Neural cell (in vitro differentiated cells): ENCODE measurements at regions not wholly inside any gene's neighbourhood (a gene's known extent, or its start where the extent isn't known, plus 50 kb on each side); places are given as distances from the start of the nearest gene placed in this dataset.

ENCODE experiments used
- H2AFZ ChIP-seq: fragments of 200-600, 300-800 bp; sonication (generic), shearing (Covaris generic); 2 replicates; pipeline ENCODE4 v1.6.0; 2014; ENCODE audit warnings: low read depth, mild to moderate bottlenecking, antibody characterized with exemption, low read length, moderate library complexity
- H3F3A ChIP-seq: fragments of 200-600 bp; shearing (Covaris generic); 2 replicates; pipeline ENCODE4 v1.6.1; 2016; ENCODE audit warnings: mild to moderate bottlenecking, moderate library complexity, mixed read lengths, antibody characterized with exemption, low read length; ENCODE audit not compliant: insufficient read depth, poor library complexity, severe bottlenecking
- H3K27ac ChIP-seq: fragments of 200-600, 300-800 bp; sonication (generic), shearing (Covaris generic); 2 replicates; pipeline ENCODE4 v1.5.1; 2014; ENCODE audit warnings: mild to moderate bottlenecking, low read length, moderate library complexity
- H3K27me3 ChIP-seq: fragments of 300-800, 200-600 bp; sonication (generic), shearing (Covaris generic); 2 replicates; pipeline ENCODE4 v1.6.0; 2014; ENCODE audit warnings: mild to moderate bottlenecking, low read depth, low read length, moderate library complexity; ENCODE audit not compliant: insufficient read depth
- H3K36me3 ChIP-seq: fragments of 300-800, 200-600 bp; sonication (generic), shearing (Covaris generic); 2 replicates; pipeline ENCODE4 v1.5.1; 2014; ENCODE audit warnings: mild to moderate bottlenecking, antibody characterized with exemption, low read length, moderate library complexity; ENCODE audit not compliant: insufficient read depth
- H3K4me2 ChIP-seq: fragments of 300-800, 200-600 bp; sonication (generic), shearing (Covaris generic); 2 replicates; pipeline ENCODE4 v1.6.0; 2014; ENCODE audit warnings: mild to moderate bottlenecking, low read length
- H3K4me3 ChIP-seq: fragments of 300-800, 200-600 bp; sonication (generic), shearing (Covaris generic); 2 replicates; pipeline ENCODE4 v1.5.1; 2014; ENCODE audit warnings: mild to moderate bottlenecking, low read length, moderate library complexity
- H3K79me2 ChIP-seq: fragments of 200-600 bp; shearing (Covaris generic); replicated peaks from 2 replicates; pipeline ENCODE4 v1.6.0; 2014; ENCODE audit warnings: mild to moderate bottlenecking, low read length, moderate library complexity; ENCODE audit not compliant: insufficient read depth
- H3K9ac ChIP-seq: fragments of 300-800, 200-600 bp; sonication (generic), shearing (Covaris generic); 2 replicates; pipeline ENCODE4 v1.6.1; 2016; ENCODE audit warnings: mild to moderate bottlenecking, low read length, mixed read lengths
- H3K9me2 ChIP-seq: fragments of 200-600 bp; shearing (Covaris generic); 2 replicates; pipeline ENCODE4 v1.6.1; 2016; ENCODE audit warnings: mild to moderate bottlenecking, low read length, mixed read lengths; ENCODE audit not compliant: insufficient read depth
- H3K9me3 ChIP-seq: fragments of 200-600, 300-800 bp; sonication (generic), shearing (Covaris generic); 2 replicates; pipeline ENCODE4 v1.6.1; 2016; ENCODE audit warnings: mild to moderate bottlenecking, mixed run types, low read length, moderate library complexity, mixed read lengths
- H4K20me1 ChIP-seq: fragments of 200-600 bp; shearing (Covaris generic); 2 replicates; pipeline ENCODE4 v1.6.1; 2016; ENCODE audit warnings: mild to moderate bottlenecking, mixed run types; ENCODE audit not compliant: insufficient read depth
- EP300 ChIP-seq: fragments of 450-650 bp; conservative IDR thresholded peaks from 2 replicates; pipeline ENCODE4 v1.6.1; 2014; ENCODE audit warnings: antibody characterized with exemption, mild to moderate bottlenecking, moderate library complexity; ENCODE audit not compliant: poor library complexity, severe bottlenecking
- EZH2 ChIP-seq: fragments of 200-600, 300-800 bp; shearing (Covaris generic), sonication (generic); IDR thresholded peaks from 2 replicates; pipeline ENCODE4 v1.6.1; 2014; ENCODE audit warnings: antibody characterized with exemption, low read length, borderline replicate concordance, mild to moderate bottlenecking; ENCODE audit not compliant: insufficient read depth, poor library complexity, severe bottlenecking
- MXI1 ChIP-seq: fragments of 450-650 bp; conservative IDR thresholded peaks from 2 replicates; pipeline ENCODE4 v1.6.1; 2014; ENCODE audit warnings: antibody characterized with exemption, mild to moderate bottlenecking; ENCODE audit not compliant: poor library complexity, severe bottlenecking
- POLR2AphosphoS5 ChIP-seq: IDR thresholded peaks from 2 replicates; pipeline ENCODE4 v1.6.1; 2012
- RAD21 ChIP-seq: fragments of 450-650 bp; conservative IDR thresholded peaks from 2 replicates; pipeline ENCODE4 v1.6.1; 2014; ENCODE audit warnings: antibody characterized with exemption, mild to moderate bottlenecking, moderate library complexity
- SMC3 ChIP-seq: fragments of 450-650 bp; conservative IDR thresholded peaks from 2 replicates; pipeline ENCODE4 v1.6.1; 2014; ENCODE audit warnings: antibody characterized with exemption, mild to moderate bottlenecking, moderate library complexity; ENCODE audit not compliant: poor library complexity
- TAF1 ChIP-seq: IDR thresholded peaks from 2 replicates; pipeline ENCODE4 v1.6.1; 2012; ENCODE audit warnings: low read depth
- TF ChIP-seq, protein P1 (sequence below): fragments of 450-650 bp; IDR thresholded peaks from 2 replicates; pipeline ENCODE4 v1.5.1; 2014; ENCODE audit warnings: antibody characterized with exemption, mild to moderate bottlenecking, moderate library complexity; ENCODE audit not compliant: poor library complexity, severe bottlenecking
- TF ChIP-seq, protein P2 (sequence below): IDR thresholded peaks from 2 replicates; pipeline ENCODE4 v1.6.1; 2012; ENCODE audit warnings: borderline replicate concordance

DNA sequence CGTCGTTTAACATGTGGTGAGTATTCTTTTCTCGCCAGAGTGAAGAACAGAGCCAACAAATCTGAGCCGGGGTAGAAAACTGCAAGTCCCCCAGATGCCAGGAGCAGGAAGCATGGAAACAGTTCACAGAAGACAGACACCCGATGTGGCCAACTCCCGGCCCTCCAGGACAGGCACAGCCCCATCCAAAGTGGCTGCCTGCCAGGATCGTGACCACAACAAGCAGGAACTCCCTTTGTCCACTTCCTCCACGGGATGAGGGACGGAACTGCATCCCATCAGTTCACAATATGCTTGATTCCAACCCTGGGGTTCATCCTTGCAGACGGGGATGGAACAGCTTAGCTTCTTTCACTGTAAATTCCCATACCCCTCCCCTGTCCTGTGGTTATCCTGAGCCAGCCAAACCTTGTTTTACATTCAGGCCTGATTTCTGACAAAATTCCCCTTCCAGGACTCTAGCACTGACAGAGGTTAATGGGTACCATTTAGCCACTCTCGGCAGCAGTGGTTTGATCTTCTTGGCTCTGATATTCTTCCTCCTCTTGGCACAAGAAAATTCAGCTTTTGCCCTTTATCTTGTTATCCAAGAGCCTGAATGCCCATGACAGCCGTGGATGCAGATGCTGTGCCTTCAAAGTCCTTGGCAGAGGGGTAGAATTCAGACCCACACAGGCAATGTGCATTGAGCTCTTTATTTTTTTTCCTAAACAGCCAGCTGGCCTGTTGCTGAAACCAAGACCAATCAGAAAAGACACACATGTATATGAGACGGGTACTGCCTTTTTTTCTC is 105.5 kb upstream of the FAM204A start:
- no peak overlapping the region for H3K4me3 ChIP-seq
- no peak for TF ChIP-seq POLR2AphosphoS5
- TF ChIP-seq EZH2 = no peak
- no peak for TF ChIP-seq TAF1
- no peak for TF ChIP-seq RAD21
- TF ChIP-seq, protein P1, sequence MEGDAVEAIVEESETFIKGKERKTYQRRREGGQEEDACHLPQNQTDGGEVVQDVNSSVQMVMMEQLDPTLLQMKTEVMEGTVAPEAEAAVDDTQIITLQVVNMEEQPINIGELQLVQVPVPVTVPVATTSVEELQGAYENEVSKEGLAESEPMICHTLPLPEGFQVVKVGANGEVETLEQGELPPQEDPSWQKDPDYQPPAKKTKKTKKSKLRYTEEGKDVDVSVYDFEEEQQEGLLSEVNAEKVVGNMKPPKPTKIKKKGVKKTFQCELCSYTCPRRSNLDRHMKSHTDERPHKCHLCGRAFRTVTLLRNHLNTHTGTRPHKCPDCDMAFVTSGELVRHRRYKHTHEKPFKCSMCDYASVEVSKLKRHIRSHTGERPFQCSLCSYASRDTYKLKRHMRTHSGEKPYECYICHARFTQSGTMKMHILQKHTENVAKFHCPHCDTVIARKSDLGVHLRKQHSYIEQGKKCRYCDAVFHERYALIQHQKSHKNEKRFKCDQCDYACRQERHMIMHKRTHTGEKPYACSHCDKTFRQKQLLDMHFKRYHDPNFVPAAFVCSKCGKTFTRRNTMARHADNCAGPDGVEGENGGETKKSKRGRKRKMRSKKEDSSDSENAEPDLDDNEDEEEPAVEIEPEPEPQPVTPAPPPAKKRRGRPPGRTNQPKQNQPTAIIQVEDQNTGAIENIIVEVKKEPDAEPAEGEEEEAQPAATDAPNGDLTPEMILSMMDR = no peak
- TF ChIP-seq SMC3 = no peak
- no peak for TF ChIP-seq EP300
- TF ChIP-seq, protein P2, sequence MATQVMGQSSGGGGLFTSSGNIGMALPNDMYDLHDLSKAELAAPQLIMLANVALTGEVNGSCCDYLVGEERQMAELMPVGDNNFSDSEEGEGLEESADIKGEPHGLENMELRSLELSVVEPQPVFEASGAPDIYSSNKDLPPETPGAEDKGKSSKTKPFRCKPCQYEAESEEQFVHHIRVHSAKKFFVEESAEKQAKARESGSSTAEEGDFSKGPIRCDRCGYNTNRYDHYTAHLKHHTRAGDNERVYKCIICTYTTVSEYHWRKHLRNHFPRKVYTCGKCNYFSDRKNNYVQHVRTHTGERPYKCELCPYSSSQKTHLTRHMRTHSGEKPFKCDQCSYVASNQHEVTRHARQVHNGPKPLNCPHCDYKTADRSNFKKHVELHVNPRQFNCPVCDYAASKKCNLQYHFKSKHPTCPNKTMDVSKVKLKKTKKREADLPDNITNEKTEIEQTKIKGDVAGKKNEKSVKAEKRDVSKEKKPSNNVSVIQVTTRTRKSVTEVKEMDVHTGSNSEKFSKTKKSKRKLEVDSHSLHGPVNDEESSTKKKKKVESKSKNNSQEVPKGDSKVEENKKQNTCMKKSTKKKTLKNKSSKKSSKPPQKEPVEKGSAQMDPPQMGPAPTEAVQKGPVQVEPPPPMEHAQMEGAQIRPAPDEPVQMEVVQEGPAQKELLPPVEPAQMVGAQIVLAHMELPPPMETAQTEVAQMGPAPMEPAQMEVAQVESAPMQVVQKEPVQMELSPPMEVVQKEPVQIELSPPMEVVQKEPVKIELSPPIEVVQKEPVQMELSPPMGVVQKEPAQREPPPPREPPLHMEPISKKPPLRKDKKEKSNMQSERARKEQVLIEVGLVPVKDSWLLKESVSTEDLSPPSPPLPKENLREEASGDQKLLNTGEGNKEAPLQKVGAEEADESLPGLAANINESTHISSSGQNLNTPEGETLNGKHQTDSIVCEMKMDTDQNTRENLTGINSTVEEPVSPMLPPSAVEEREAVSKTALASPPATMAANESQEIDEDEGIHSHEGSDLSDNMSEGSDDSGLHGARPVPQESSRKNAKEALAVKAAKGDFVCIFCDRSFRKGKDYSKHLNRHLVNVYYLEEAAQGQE = no peak
- TF ChIP-seq MXI1 = no peak
- H3K4me2 ChIP-seq = no peak overlapping the region
- H4K20me1 ChIP-seq = no peaks in the 10 kb centered on the region
- H3K27me3 ChIP-seq = no peaks in the 10 kb centered on the region
- H2AFZ ChIP-seq = no peak overlapping the region
- H3F3A ChIP-seq = no peaks in the 10 kb centered on the region
- no peaks in the 10 kb centered on the region for H3K79me2 ChIP-seq
- no peak overlapping the region for H3K27ac ChIP-seq
- no peaks in the 10 kb centered on the region for H3K9me2 ChIP-seq
- no peaks in the 10 kb centered on the region for H3K9me3 ChIP-seq
- no peaks in the 10 kb centered on the region for H3K36me3 ChIP-seq
- no peak overlapping the region for H3K9ac ChIP-seq

DNA sequence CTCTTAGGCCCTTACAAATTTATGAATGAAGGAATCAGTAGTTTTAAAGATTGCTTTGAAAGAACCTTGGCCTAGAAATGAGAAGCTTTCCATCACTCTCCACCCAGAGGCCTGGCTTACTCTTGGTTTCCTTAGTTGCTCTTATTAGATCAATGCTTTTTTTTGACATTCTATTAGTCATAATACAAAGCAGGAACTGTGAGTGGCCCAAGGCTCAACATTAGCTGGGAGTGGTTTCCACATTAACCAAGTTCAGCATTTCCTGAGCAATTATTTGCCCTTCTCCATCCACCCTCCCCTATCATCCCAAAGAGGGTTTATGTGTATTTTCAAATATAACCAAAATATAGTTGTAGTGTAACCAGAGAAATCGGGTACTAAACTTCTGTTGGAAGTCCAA is 103.4 kb upstream of the FAM204A start:
- H3K4me3 ChIP-seq = no peak overlapping the region

More for the DNA sequence above, 103.4 kb upstream of the FAM204A start:
- Histone ChIP-seq H3K36me3 (no peaks in the 10 kb centered on the region), H3K9me3 (no peaks in the 10 kb centered on the region), H3K9ac (no peak overlapping the region), H3K27me3 (no peaks in the 10 kb centered on the region), H3F3A (no peaks in the 10 kb centered on the region), H3K4me2 (no peak overlapping the region), H3K9me2 (no peaks in the 10 kb centered on the region), H3K27ac (no peak overlapping the region), H4K20me1 (no peaks in the 10 kb centered on the region), H3K79me2 (no peaks in the 10 kb centered on the region), H2AFZ (no peak overlapping the region)
- TF ChIP-seq EZH2 = no peak
- TF ChIP-seq, protein P2 = no peak
- no peak for TF ChIP-seq SMC3
- no peak for TF ChIP-seq MXI1
